AG09309 (cell line): ENCODE measurements at regions not wholly inside any gene's neighbourhood (a gene's known extent, or its start where the extent isn't known, plus 50 kb on each side); places are given as distances from the start of the nearest gene placed in this dataset.

Source experiments
- DNase-seq: peaks from one replicate; pipeline ENCODE4 v3.0.0-alpha.2; 2010; ENCODE audit warnings: low read depth
- H3K4me3 ChIP-seq: 2 replicates; pipeline ENCODE4 v1.5.1; 2011; ENCODE audit warnings: mild to moderate bottlenecking, low read depth, low read length, moderate library complexity; ENCODE audit not compliant: control insufficient read depth
- CTCF ChIP-seq: IDR thresholded peaks from 2 replicates; pipeline ENCODE4 v1.5.1; 2011; ENCODE audit warnings: mild to moderate bottlenecking, low read depth, low read length, inconsistent platforms; ENCODE audit not compliant: insufficient read depth, control insufficient read depth; ENCODE audit errors: missing control alignments

GRCh38 chr6:121896771-121897170 lies 461.3 kb downstream of the GJA1 start:
- DNase-seq = no peak
- H3K4me3 ChIP-seq = no peak overlapping the region
- no peak for TF ChIP-seq CTCF

- no peak for TF ChIP-seq CTCF
- no peak for DNase-seq
Measured at GRCh38 chr6:121897337-121897760, 461.9 kb downstream of the GJA1 start.

GRCh38 chr6:121901432-121901831 lies 466.0 kb downstream of the GJA1 start:
- DNase-seq = no peak
- TF ChIP-seq CTCF = no peak
- H3K4me3 ChIP-seq = no peak overlapping the region

More at GRCh38 chr6:121897337-121897760, 461.9 kb downstream of the GJA1 start:
- no peak overlapping the region for H3K4me3 ChIP-seq

- no peak for DNase-seq
- H3K4me3 ChIP-seq = no peak overlapping the region
- TF ChIP-seq CTCF = no peak
Measured at GRCh38 chr6:121904559-121904958, 469.1 kb downstream of the GJA1 start.

GRCh38 chr6:121912905-121913304 lies 477.5 kb downstream of the GJA1 start:
- no peak for DNase-seq
- TF ChIP-seq CTCF = no peak
- H3K4me3 ChIP-seq = no peak overlapping the region

GRCh38 chr6:121917263-121917829 lies 481.9 kb downstream of the GJA1 start:
- no peak overlapping the region for H3K4me3 ChIP-seq
- no peak for TF ChIP-seq CTCF
- no peak for DNase-seq
